HG03039 (cell line): ENCODE measurements at regions not wholly inside any gene's neighbourhood (a gene's known extent, or its start where the extent isn't known, plus 50 kb on each side); places are given as distances from the start of the nearest gene placed in this dataset.
"Not testable (repeated sequence)": the region's sequence is repeated elsewhere in the genome, so short reads cannot be mapped to it uniquely, and the experiment has no call there.

Experiments used
- ATAC-seq: cut with Tn5 transposase; IDR thresholded peaks from one replicate; pipeline ENCODE4 v1.9.1; 2021; ENCODE audit warnings: mild to moderate bottlenecking, moderate library complexity; ENCODE audit not compliant: unreplicated experiment

DNA sequence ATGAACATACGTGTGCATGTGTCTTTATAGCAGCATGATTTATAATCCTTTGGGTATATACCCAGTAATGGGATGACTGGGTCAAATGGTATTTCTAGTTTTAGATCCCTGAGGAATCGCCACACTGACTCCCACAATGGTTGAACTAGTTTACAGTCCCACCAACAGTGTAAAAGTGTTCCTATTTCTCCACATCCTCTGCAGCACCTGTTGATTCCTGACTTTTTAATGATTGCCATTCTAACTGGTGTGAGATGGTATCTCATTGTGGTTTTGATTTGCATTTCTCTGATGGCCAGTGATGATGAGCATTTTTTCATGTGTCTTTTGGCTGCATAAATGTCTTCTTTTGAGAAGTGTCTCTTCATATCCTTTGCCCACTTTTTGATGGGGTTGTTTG lies 493.0 kb upstream of the PIK3R1 start:
- ATAC-seq = not testable (repeated sequence)

GRCh38 chr5:67720162-67720772 lies 495.3 kb upstream of the PIK3R1 start:
- no peak for ATAC-seq

- ATAC-seq = no peak
These were observed 505.4 kb upstream of the CD180 start for GRCh38 chr5:67702008-67702407.

DNA sequence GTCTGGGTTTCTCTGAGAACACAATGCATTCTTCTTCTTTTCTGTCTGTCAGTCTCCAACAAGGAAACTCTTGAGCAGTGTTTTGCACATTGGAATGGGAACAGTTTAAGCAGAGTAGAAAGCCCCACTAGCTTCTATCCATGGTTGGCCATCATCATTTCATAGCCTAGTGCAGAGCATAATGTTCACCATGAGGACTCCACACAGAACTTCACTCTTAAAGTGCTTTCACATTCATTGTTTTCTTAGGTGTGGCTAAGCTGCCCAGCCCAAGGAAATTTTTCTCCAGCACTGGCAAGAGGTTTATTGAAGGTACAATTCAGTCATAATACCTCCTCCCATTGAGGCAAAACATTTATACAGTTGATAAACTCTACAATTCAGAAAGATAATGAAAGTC lies 503.0 kb upstream of the CD180 start:
- no peak for ATAC-seq

GRCh38 chr5:67696446-67696845 lies 499.8 kb upstream of the CD180 start:
- ATAC-seq = no peak

DNA sequence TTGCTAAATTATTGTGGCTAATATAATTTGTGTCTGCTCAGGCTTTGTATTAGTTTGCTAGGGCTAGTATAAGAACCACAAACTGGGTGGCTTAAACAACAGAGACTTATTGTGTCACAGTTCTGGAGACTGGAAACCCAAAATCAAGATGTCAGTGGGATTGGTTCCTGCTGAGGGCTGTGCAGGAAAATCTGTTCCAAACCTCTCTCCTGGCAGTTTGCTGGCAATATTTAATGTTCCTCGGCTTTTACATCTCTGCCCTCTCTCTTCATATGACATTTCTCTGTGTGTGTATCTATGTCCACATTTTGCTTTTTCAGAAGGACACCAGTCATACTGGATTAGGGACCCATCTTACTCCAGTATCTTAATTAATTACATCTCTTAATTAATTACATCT lies 498.8 kb upstream of the CD180 start:
- ATAC-seq = no peak

DNA sequence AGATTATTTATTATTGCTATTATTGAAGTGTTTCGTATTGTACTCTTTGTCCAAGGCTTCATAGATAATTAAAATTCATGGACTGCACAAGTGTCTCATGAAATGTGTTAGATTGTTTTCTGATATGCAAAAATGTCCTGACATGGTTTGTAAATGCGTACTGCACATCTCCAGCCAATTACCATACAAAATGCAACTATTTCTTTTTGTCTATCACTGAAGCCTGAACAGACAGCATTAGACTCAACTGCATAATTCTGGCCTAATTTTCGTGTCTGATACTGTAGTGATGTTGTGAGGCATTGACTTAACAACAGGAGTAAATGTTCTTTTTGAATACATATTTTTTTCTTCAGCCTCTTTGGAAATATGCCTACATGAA lies 498.2 kb upstream of the CD180 start:
- no peak for ATAC-seq

- no peak for ATAC-seq
These were observed 497.6 kb upstream of the CD180 start for GRCh38 chr5:67693956-67694809.

DNA sequence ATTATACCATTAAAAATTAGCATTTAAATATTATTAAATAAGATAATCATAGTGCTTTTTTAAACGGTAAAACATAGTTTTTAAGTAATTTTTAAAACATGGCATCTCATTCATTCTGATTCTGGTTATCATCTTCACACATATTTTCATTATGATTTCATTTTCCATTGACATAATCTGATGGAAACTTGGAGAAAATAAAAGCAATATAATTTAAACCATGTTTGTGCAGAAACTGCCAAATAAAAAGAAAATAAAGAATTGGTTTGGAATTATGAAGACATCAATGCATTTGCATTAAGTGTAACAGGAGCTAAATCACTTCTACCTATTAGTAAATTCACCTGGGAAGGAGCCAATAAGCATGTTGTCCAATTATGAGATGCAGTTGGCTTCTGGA lies 490.1 kb upstream of the CD180 start:
- no peak for ATAC-seq

- no peak for ATAC-seq
These were observed 485.1 kb upstream of the CD180 start for GRCh38 chr5:67681703-67682102.

DNA sequence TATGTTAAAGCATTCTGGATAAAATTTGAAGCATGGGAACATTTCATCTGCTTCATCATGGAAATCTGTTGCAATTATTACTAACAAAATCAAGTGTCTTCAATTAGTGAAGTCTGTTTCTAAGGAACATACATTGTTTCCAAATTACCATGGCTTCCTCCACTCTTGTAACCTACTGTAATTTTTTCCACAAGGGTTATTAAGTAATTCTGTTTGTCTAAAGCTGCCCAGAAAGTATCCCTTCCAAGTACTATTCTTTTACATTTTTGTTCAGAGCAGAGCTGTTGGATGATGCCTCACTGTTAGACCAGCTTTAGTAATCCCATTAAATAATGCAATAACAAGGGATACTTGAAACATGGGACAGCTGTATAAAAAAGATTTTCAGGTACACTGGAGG lies 483.5 kb upstream of the CD180 start:
- ATAC-seq = no peak

GRCh38 chr5:67679184-67679841 lies 482.7 kb upstream of the CD180 start:
- no peak for ATAC-seq

DNA sequence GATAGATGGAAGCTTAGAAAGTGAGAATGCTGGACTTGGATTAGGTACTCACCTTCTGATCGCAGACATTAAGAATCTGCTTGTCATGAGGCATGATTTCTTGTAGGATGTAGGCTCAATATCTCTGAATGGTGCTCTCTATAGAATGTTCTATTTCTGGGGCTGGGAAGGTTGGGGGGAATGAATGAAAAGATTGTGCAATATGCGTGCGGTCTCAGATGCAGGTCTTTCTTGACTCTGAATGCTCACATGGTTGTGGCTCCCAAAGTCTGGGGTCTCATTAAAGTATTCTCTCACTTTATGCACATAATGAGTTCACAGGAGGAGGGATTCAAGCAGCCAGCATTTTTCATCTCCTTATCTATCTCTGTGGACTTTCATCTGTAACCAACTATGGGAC lies 482.0 kb upstream of the CD180 start:
- no peak for ATAC-seq

GRCh38 chr5:67677422-67677970 lies 480.9 kb upstream of the CD180 start:
- no peak for ATAC-seq

DNA sequence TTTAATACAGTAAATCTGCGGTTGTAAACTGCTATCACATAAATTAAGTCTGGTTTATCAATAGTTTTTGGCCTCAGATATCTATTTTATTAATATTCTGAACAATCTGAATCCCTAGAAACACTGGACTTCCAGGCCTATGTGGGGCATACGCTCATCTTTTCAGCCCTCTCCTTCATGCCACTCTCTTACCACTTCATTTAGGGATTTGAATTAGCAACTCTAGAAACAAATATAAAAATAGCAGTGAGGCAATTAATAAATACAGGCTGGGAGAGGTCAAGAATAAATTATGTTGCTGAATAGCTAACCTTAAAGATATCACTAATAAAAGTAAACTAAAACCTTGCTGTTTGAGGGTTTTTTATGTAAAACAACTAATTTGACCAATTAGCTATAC lies 480.3 kb upstream of the CD180 start:
- ATAC-seq = no peak

DNA sequence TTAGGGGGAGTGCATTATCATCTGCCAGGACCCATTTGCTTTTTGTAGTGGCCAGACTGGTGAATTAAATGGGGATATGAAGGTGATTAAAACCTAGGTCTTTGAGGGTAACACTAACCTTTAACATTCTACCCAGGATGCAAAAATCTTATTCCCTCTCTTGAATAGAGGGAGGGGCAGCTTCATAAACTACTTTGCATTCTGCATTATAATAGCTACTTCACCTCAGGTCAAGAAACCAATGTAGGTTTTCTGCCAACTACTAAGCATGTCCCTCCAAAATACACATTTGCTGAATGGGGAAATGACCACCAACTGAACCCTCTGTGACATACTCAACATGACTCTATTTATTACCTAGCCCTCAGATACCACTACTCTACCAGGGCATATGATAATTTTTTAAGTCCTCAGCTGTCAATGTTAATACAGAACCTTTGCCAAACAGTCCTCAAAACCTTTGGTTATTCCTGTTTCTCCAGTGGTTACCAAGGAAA lies 477.6 kb upstream of the CD180 start:
- no peak for ATAC-seq

- no peak for ATAC-seq
These were observed 477.0 kb upstream of the CD180 start for GRCh38 chr5:67673618-67674017.

DNA sequence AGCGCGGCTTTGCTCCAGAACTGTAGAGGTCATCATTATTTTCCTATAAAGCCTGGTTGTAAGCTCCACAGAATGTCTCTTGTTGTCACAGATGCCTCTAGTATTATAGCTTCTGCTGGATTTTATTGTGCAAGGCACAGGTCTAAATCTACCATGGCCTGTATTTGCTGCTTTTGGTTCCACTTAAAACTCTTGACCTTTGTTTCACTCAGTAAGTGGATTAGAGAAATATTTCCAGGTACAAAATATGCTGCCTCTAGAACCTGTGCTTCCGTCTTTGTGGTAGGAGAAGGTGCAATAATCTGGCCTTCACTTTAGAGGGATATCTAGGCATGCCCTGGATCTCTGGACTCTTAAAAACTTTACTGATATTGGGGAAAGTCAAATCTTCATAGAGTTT lies 476.6 kb upstream of the CD180 start:
- ATAC-seq = no peak

GRCh38 chr5:67672636-67673035 lies 476.0 kb upstream of the CD180 start:
- no peak for ATAC-seq

DNA sequence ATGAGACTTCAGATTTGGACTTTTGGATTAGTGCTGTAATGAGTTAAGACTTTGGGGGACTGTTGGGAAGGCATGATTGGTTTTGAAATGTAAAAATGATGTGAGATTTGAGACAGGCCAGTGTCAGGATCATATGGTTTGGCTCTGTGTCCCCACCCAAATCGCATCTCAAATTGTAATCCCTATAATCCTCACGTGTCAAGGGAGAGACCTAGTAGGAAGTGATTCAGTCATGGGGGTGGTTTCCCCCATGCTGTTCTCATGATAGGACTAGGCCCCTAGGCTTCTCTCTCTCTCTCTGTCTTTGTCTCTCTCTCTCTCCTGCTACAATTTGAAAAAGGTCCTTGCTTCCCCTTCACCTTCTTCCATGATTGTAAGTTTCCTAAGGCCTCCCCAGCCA lies 473.3 kb upstream of the CD180 start:
- no peak for ATAC-seq

- no peak for ATAC-seq
These were observed 463.6 kb upstream of the CD180 start for GRCh38 chr5:67660149-67660548.

GRCh38 chr5:67659288-67659687 lies 462.7 kb upstream of the CD180 start:
- no peak for ATAC-seq
